Activated CD4-positive, alpha-beta T cell treated with anti-CD3 and anti-CD28 coated beads, Interleukin-2, amount 10 ng/mL, durations not matched to agents 7 days and 5 days (primary cell): ENCODE measurements at regions not wholly inside any gene's neighbourhood (a gene's known extent, or its start where the extent isn't known, plus 50 kb on each side); places are given as distances from the start of the nearest gene placed in this dataset.

Experiments
- CTCF ChIA-PET: fragments of 350-600 bp; sonication (Branson Sonifier 250); formaldehyde crosslinking; loops from one replicate; lab custom pipeline; 2021; ENCODE audit warnings: antibody characterized with exemption; lab: Charles Lee
- POLR2A ChIA-PET: fragments of 350-600 bp; sonication (Branson Sonifier 250); formaldehyde crosslinking; loops from one replicate; lab custom pipeline; 2021; ENCODE audit warnings: antibody characterized with exemption; lab: Charles Lee
- DNase-seq: peaks from one replicate; pipeline ENCODE4 v3.0.0-alpha.2; 2020
- H3K27ac Mint-ChIP-seq: one replicate; pipeline ENCODE4 v1.8.0; 2021; ENCODE audit warnings: mild to moderate bottlenecking, moderate library complexity, mixed read lengths
- H3K27me3 Mint-ChIP-seq: one replicate; pipeline ENCODE4 v1.8.0; 2021; ENCODE audit warnings: mixed read lengths
- H3K36me3 Mint-ChIP-seq: one replicate; pipeline ENCODE4 v1.8.0; 2021; ENCODE audit warnings: low read depth, mixed read lengths
- H3K4me1 Mint-ChIP-seq: one replicate; pipeline ENCODE4 v1.8.0; 2021; ENCODE audit warnings: mixed read lengths
- H3K4me3 Mint-ChIP-seq: one replicate; pipeline ENCODE4 v1.8.0; 2021; ENCODE audit warnings: mild to moderate bottlenecking, moderate library complexity, mixed read lengths
- H3K9me3 Mint-ChIP-seq: one replicate; pipeline ENCODE4 v1.8.0; 2021; ENCODE audit warnings: mixed read lengths

DNA sequence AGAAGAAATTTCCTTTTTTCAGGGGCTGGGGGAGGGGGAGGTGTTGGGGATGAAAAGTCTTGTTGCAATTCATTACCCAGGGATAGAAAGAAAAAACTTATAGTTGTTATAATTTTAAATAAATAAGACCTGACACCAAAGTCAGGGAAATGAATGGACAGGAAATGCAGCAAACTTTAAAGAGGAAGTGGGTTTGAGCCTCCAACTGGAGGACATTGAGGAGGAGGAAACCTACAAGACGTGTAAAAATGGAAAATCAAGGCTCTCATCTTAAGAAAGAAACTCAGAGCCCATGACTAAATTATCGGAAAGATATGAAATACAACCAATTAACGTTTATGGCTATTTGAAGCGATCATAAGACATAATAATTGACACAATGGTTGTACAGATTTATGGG lies 54.4 kb downstream of the NIBAN1 start:
- Mint-ChIP-seq H3K27me3 (peaks cover 4% of the 10 kb centered on the region), H3K4me3 (no peak overlapping the region), H3K4me1 (peaks cover 12% of the 10 kb centered on the region), H3K27ac (no peak overlapping the region), H3K9me3 (no peaks in the 10 kb centered on the region), H3K36me3 (peaks cover 6% of the 10 kb centered on the region)
- DNase-seq = no peak
- ChIA-PET POLR2A (no interaction called here), CTCF (interaction anchor here (1.5 kb wide), 1 partner anchor 10 kb away, joined by 3 read pairs; no protein-coding TSS in a partner anchor)

DNA sequence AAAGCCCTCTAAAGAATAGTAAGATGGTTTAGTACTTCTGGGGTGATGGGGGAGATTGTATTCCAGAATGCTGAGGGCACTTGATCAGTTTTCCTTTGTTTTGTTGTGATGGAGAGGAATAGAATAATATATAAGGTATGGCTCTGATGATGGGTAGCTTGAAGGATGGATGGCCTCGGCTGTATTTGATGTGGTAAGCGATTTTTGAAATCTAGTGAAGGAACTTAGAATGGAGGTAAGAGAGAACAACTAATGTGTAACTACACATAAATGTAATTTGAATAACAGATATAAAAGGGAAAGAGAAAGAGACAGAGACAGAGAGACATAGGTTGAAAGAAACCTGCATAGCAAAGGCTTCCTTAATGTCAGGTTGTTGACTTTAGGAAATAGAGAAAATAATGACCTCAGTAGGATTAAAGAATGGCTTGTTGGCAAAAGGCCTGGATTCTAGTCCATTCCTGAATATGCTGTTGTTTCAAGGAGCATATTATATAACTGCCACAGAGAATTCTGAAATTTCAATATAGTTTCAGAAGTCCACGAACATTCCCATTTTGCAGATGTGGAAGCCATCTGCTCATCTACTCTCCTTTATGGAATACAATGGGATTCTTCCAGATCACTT lies 58.7 kb downstream of the NIBAN1 start:
- H3K4me3 Mint-ChIP-seq = no peak overlapping the region
- no peaks in the 10 kb centered on the region for H3K9me3 Mint-ChIP-seq
- DNase-seq = no peak
- H3K27me3 Mint-ChIP-seq = no peaks in the 10 kb centered on the region
- peaks cover 6% of the 10 kb centered on the region for H3K36me3 Mint-ChIP-seq
- H3K4me1 Mint-ChIP-seq = peaks cover 12% of the 10 kb centered on the region
- ChIA-PET POLR2A (no interaction called here), CTCF (no interaction called here)
- no peak overlapping the region for H3K27ac Mint-ChIP-seq

DNA sequence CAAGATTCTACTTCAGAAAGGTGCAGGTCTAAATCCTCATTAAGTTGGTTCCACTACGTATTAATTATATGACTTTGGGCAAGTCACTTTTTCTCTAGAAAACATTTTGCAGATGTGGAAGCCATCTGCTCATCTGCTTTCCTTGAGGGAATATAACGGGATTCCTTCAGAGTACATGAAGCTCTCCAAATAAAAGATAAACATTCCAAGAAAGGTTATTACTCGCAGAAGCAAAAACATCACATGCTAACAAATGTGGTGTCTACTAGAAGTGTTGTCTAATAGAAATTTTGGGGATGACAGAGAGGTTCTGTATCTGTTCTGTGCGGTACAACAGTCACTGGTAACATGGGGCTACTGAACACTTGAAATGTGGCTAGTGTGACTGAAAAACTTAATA lies 60.2 kb downstream of the NIBAN1 start:
- no peak overlapping the region for H3K4me3 Mint-ChIP-seq
- DNase-seq = no peak
- peaks cover 6% of the 10 kb centered on the region for H3K36me3 Mint-ChIP-seq
- ChIA-PET CTCF (no interaction called here), POLR2A (no interaction called here)
- peaks cover 5% of the 10 kb centered on the region for H3K4me1 Mint-ChIP-seq
- no peak overlapping the region for H3K27ac Mint-ChIP-seq
- no peaks in the 10 kb centered on the region for H3K27me3 Mint-ChIP-seq
- H3K9me3 Mint-ChIP-seq = no peaks in the 10 kb centered on the region

DNA sequence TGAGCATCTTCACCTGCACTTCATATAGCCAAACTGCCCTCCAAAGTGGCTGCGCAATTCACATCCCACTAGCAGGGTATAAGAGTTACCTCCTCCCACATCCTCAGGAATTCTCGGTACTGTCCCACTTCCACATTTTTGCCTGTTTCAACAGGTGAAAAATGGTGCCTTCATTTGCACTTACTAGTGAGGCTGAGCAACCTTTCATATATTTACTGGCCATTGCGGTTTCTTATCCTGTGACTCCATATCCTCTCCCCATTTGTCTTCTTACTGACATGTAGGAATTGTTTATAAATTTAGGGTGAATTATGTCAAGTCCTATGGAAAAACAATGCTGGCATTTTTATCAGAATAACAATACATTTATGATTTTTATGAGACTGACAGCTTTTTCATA lies 61.9 kb downstream of the NIBAN1 start:
- no peaks in the 10 kb centered on the region for H3K9me3 Mint-ChIP-seq
- no peak overlapping the region for H3K4me3 Mint-ChIP-seq
- no peak for DNase-seq
- CTCF ChIA-PET = no interaction called here
- no peak overlapping the region for H3K27ac Mint-ChIP-seq
- POLR2A ChIA-PET = no interaction called here
- H3K4me1 Mint-ChIP-seq = no peaks in the 10 kb centered on the region
- H3K36me3 Mint-ChIP-seq = peaks cover 8% of the 10 kb centered on the region
- H3K27me3 Mint-ChIP-seq = no peaks in the 10 kb centered on the region

DNA sequence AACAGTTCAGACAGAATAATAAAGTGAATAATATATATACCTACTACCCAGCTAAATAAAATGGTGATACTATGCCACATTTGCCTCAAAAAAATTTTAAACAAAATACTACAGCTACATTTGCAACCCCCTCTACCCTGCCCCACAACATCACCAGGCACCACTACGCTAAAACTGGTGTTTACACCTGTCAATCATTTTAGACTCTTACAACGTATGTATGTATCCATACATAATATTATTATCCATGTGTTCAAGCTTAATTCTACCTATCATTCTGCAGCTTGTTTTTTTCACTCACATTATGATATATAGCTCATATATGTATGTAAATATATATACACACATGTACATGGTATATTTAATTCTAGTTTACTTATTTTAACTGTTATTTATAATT lies 62.5 kb downstream of the NIBAN1 start:
- no peaks in the 10 kb centered on the region for H3K4me1 Mint-ChIP-seq
- ChIA-PET CTCF (interaction anchor here (1.2 kb wide), 1 partner anchor 22 kb away, joined by 4 read pairs; no protein-coding TSS in a partner anchor), POLR2A (no interaction called here)
- H3K9me3 Mint-ChIP-seq = no peaks in the 10 kb centered on the region
- no peaks in the 10 kb centered on the region for H3K27me3 Mint-ChIP-seq
- H3K4me3 Mint-ChIP-seq = no peak overlapping the region
- DNase-seq = no peak
- H3K27ac Mint-ChIP-seq = no peak overlapping the region
- peaks cover 8% of the 10 kb centered on the region for H3K36me3 Mint-ChIP-seq

DNA sequence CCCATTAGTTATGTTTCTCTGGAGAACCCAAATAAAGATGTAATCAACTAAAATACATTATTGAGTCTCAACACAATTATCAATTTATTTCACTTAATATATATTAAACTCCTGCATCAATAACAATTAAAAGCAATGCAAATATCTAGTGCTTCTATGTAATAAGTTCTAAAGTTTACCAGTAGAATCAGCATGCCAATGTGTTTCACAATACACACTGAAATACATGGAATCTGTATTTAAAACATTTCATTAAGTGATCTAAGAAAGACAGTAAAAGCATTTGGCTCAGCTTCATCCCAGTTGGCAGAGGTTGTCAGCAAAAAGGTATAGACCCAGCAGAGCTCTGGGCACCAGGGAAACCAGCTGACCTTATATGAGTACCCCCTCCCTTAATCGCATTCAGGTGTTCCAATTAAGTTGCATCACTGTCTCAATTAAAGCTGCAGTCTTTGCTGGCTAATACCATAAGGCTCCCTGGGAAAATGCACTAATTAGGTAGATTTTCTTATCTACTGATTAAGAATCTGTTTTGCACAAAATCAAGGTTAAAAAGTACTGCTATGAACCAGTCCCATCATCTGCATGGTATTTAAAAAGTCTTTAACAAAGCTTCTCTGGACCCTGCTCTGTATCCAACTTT lies 63.1 kb downstream of the NIBAN1 start:
- no peaks in the 10 kb centered on the region for H3K27me3 Mint-ChIP-seq
- no peak for DNase-seq
- no peaks in the 10 kb centered on the region for H3K9me3 Mint-ChIP-seq
- no peak overlapping the region for H3K27ac Mint-ChIP-seq
- ChIA-PET POLR2A (no interaction called here), CTCF (interaction anchor here (1.2 kb wide), 1 partner anchor 22 kb away, joined by 4 read pairs; no protein-coding TSS in a partner anchor)
- peaks cover 8% of the 10 kb centered on the region for H3K36me3 Mint-ChIP-seq
- H3K4me3 Mint-ChIP-seq = no peak overlapping the region
- H3K4me1 Mint-ChIP-seq = no peaks in the 10 kb centered on the region

DNA sequence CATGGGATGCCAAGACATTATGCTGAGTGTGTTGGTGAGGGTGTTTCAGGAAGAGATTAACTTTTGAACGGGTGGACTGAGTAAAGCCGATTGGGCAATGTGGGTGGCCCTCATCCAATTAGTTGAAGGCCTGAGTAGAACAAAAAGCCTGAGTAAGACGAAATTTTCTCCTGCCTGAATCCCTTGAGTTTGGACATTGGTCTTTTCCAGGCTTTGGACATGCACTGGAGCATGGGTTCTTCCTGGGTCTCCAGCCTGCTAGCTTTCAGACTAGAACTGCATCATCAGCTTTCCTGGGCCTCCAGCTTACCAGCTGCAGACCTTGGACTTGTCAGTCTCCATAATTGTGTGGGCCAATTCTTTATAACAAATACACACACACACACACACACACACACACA lies 63.6 kb downstream of the NIBAN1 start:
- H3K36me3 Mint-ChIP-seq = peaks cover 8% of the 10 kb centered on the region
- no peaks in the 10 kb centered on the region for H3K9me3 Mint-ChIP-seq
- ChIA-PET POLR2A (no interaction called here), CTCF (interaction anchor here (1.2 kb wide), 1 partner anchor 21 kb away, joined by 4 read pairs; no protein-coding TSS in a partner anchor)
- H3K4me1 Mint-ChIP-seq = peaks cover 2% of the 10 kb centered on the region
- H3K4me3 Mint-ChIP-seq = no peak overlapping the region
- no peak overlapping the region for H3K27ac Mint-ChIP-seq
- no peaks in the 10 kb centered on the region for H3K27me3 Mint-ChIP-seq
- no peak for DNase-seq

DNA sequence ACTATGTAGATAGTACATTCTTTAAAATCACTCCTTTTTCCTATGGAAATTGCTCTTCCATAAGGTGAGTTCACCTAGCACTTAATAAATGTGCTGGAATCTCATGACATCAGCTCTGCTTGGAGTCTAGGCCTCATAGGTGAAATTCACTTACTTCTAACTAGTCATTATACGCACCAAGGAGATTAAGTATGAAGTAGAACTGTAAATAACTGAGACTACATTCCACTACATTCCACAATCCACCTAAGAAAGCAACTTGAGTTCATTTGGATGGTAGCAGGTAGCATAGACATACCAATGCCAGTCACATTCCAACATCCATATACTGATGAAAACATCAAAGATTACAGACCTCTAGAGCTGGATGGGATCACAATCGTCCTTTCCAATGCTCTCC lies 64.3 kb downstream of the NIBAN1 start:
- Mint-ChIP-seq H3K27ac (no peak overlapping the region), H3K27me3 (no peaks in the 10 kb centered on the region), H3K4me3 (no peak overlapping the region), H3K4me1 (peaks cover 8% of the 10 kb centered on the region), H3K9me3 (no peaks in the 10 kb centered on the region), H3K36me3 (peaks cover 8% of the 10 kb centered on the region)
- DNase-seq = no peak
- CTCF ChIA-PET = interaction anchor here (1.1 kb wide), 1 partner anchor 11 kb away, joined by 3 read pairs; no protein-coding TSS in a partner anchor
- POLR2A ChIA-PET = no interaction called here

DNA sequence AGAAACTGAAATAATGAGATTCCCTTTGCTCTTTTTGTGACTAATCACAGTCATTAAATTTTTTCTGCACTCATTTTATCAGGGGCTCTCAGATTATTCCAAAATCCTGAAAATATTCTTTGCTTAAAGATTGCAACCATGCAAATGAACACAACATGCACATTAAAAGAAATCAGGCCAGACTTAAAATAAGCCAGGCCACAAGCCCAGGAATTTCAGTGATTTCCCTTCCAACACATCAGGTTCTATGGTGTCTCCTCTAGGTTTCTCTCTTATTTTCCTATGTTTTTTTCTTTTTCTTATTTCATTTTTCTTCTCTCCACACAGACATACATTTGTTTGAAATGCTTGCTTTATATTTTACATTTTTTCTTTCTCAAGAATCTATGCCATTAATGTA lies 65.3 kb downstream of the NIBAN1 start:
- Mint-ChIP-seq H3K4me3 (no peak overlapping the region), H3K4me1 (peaks cover 11% of the 10 kb centered on the region), H3K27me3 (no peaks in the 10 kb centered on the region), H3K27ac (no peak overlapping the region), H3K36me3 (peaks cover 11% of the 10 kb centered on the region), H3K9me3 (peaks cover 3% of the 10 kb centered on the region)
- POLR2A ChIA-PET = no interaction called here
- DNase-seq = no peak
- CTCF ChIA-PET = no interaction called here

DNA sequence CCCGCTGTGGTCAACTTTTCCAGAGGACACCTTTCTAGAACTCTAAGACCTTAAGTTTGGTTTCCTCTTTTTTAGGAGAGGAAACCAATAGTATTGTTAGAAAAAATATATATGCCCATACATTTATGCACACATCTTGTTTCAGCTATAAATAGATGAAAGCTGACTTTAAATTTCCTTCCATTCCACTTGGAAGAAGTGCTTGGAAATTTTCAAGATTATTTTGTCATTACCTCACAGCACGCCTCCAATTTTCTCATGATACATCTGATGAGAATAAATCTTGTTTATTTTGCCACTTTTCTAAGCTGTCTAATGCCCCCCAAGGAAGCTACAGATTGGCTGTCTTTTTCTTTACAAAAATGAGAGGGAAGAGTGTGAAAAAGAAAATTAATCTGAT lies 65.8 kb downstream of the NIBAN1 start:
- CTCF ChIA-PET = no interaction called here
- no peak overlapping the region for H3K4me3 Mint-ChIP-seq
- no peak overlapping the region for H3K27ac Mint-ChIP-seq
- DNase-seq = no peak
- no peaks in the 10 kb centered on the region for H3K27me3 Mint-ChIP-seq
- peaks cover 3% of the 10 kb centered on the region for H3K9me3 Mint-ChIP-seq
- H3K4me1 Mint-ChIP-seq = peaks cover 11% of the 10 kb centered on the region
- POLR2A ChIA-PET = no interaction called here
- H3K36me3 Mint-ChIP-seq = peaks cover 13% of the 10 kb centered on the region

DNA sequence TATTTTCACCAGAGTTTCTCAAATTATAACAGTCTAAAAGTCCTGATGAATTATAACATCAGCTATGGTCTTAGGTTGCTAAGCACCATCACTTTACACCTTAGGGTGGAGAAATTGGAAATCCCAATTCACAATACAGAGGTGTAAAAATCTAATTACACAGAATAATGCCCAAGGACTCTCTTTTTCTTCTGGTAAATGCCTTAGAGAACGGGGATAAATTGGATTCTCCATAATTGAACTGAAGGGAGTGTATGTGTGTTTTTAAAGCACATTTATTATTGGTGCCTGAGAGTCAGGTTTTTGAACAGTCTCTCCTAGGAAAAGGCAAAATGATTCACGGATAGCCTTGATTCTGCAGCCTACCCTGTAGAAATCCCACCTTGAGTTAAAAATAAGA lies 66.8 kb downstream of the NIBAN1 start:
- CTCF ChIA-PET = no interaction called here
- peaks cover 14% of the 10 kb centered on the region for H3K4me1 Mint-ChIP-seq
- H3K27me3 Mint-ChIP-seq = no peaks in the 10 kb centered on the region
- no peak for DNase-seq
- POLR2A ChIA-PET = interaction anchor here (0.6 kb wide), 1 partner anchor 1247 kb away, joined by 3 read pairs; no protein-coding TSS in a partner anchor
- H3K9me3 Mint-ChIP-seq = peaks cover 3% of the 10 kb centered on the region
- H3K36me3 Mint-ChIP-seq = peaks cover 17% of the 10 kb centered on the region
- no peak overlapping the region for H3K27ac Mint-ChIP-seq
- no peak overlapping the region for H3K4me3 Mint-ChIP-seq

DNA sequence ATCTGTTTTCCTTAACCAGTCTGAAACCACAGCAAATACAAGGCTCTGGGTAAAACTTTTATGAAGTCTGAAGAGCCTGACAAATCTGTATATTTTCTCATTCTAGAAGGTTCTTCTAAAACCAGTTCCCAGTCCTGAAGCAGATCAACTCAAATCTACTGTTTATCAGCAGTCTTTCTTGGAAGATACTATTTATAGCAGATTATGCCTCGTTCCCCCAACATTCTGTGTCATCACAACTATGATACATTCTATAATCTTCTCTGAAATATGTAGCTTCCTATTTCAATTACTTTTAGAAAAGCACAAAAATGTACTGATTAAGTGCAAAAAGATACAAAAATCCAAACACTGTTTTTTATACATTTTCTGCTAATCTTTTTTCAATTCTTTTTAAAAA lies 67.5 kb downstream of the NIBAN1 start:
- Mint-ChIP-seq H3K27ac (no peak overlapping the region), H3K36me3 (peaks cover 17% of the 10 kb centered on the region), H3K4me1 (peaks cover 14% of the 10 kb centered on the region), H3K27me3 (no peaks in the 10 kb centered on the region), H3K4me3 (no peak overlapping the region), H3K9me3 (peaks cover 3% of the 10 kb centered on the region)
- POLR2A ChIA-PET = no interaction called here
- CTCF ChIA-PET = no interaction called here
- DNase-seq = no peak

DNA sequence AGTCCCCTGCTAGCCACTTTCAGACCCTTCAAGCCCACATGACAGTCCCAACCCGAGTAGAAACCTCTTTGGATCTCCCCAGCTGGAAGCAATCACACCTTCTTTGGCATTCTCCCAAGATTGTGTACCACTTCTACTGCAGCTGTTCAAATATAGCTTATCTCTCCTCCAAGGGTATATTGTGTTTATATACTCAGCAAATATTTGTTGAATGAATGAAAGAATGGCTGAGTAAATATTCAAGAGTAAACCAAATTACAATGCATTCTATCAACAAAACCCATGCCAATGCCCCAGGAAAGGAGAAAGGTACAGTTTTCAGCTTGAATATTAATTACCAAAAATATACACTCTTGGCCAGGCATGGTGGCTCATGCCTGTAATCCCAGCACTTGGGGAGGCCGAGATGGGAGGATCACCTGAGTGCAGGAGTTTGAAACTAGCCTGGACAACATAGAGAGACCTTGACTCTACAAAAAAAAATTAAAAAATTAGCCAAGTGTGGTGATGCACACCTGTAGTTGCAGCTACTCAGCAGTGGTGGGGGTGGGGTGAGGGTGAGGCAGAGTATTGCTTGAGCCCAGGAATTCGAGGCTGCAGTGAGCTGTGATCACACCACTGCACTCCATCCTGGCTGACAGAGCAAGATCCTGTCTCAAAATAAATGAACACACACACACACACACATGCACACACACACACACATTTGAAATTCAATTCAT lies 68.5 kb downstream of the NIBAN1 start:
- no peaks in the 10 kb centered on the region for H3K27me3 Mint-ChIP-seq
- H3K9me3 Mint-ChIP-seq = peaks cover 3% of the 10 kb centered on the region
- H3K36me3 Mint-ChIP-seq = peaks cover 17% of the 10 kb centered on the region
- no peak for DNase-seq
- ChIA-PET CTCF (no interaction called here), POLR2A (no interaction called here)
- peaks cover 14% of the 10 kb centered on the region for H3K4me1 Mint-ChIP-seq
- no peak overlapping the region for H3K27ac Mint-ChIP-seq
- H3K4me3 Mint-ChIP-seq = no peak overlapping the region
